Right forelimb (tissue), 1 donor: ENCODE measurements at regions not wholly inside any gene's neighbourhood (a gene's known extent, or its start where the extent isn't known, plus 50 kb on each side); places are given as distances from the start of the nearest gene placed in this dataset.

Source experiments
- DNase-seq: peaks from one replicate; pipeline ENCODE4 v3.0.0-alpha.2; 2018

DNA sequence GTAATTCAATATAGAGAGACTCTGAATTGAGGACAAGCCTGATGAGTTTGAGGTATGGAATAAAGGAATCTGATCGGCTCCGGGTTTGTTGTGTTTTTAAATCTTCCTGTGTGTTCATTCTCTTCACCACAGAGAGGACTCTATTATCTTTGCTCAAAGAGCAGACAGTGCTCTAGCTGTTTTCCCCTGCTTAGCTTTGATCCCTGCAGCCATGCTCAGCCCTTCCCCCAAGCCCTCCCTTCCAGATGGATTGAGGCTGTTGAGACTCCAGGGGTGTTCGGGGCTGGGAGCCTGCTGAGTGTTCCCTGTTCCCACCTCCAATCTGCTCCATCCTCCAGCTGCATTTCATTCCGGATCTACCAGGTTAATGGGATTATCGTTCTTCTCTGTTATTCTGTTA, 74.2 kb upstream of the CXADR start:
- DNase-seq, result no peak

DNA sequence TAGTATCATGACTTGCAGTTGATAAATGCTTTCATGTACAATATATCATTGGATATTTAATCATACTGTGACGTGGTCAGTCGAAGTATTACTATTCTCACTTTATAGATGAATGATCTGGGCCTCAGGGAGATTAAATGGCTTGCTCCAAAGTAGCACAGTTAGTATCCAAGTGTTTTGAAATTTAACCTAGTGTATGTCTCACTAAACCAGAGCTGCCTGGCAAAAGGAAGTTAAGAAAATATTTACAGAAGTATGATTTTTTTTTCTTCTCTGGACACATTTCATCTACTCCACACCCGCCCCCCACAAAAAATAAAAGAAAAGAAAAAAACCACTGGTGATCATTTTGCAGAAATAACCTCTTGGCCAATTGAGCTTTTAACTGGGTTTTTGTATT, 71.9 kb upstream of the CXADR start:
- DNase-seq, result no peak

DNA sequence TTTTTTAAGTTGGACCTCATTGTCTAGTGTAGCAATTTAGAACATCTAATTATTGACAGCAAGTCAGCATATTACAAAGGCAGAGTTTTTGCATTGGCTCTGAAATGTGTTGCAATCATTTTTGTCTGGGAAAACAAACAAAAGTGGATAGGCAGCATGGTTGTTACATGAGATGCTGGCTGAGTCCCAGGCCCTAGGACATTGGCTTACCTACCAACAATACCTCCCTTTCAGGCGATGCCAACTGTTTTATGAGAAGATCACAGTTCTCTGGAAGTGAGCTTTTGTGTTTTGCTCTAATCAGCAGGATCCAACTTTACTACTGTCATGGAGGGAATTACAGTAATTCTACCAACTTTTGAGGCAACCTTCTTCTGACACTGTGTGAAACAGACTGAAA, 71.5 kb upstream of the CXADR start:
- DNase-seq, result no peak

DNA sequence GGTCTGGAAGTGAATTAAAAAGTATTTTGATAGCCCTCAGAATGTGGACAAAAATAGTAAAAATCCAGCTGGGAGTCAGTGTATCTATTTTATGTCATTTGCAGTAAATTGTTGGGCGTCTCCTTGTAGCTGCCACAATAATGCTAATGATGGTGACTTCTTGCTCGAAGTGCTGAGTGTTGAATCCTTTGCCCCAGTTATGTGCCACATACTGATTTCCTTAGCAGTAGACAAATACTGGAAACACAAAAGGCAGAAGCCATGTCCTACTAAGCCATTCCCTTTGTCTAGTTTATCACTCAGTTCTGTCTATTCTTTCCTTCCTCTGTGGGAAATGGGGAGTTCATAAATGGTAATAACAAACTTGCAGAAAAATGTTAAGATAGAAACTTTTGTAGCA, 70.7 kb upstream of the CXADR start:
- no peak for DNase-seq

DNA sequence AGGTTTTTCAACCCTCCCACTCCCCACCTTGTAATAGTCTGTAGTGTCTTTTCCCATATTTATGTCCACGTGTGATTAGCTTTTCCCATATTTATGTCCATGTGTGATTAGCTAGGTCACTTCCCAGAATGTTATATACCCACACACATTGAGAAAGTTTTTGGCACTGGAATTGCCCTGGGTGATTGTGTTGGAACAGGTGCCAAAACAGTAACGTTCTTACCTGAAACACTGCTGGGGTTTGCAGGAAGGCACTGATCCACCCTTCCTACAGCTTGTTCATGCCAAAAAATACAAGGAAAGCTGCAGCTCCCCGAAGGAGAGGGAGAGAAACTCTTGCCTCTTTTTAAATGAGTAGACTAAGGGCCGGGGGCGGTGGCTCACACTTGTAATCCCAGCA, 68.0 kb upstream of the CXADR start:
- no peak for DNase-seq

DNA sequence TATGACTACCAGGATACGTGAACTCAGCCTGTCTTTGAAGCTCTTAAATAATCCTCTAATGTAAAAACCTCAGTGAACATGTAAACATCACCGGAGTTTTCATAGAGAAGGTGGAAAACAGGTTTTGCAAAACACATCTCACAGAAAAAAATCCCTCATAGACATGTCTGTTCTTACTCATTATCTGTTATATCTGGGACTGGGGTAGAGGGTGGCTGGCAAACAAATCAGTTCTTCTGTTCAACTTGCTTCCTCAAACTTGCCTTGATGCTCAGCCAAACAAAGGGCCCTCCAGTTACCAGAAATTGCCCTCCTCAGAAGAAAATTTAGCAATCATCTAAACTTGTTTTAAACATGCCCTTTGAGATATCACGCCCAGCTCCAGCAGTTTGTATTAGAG, 66.1 kb upstream of the CXADR start:
- no peak for DNase-seq

DNA sequence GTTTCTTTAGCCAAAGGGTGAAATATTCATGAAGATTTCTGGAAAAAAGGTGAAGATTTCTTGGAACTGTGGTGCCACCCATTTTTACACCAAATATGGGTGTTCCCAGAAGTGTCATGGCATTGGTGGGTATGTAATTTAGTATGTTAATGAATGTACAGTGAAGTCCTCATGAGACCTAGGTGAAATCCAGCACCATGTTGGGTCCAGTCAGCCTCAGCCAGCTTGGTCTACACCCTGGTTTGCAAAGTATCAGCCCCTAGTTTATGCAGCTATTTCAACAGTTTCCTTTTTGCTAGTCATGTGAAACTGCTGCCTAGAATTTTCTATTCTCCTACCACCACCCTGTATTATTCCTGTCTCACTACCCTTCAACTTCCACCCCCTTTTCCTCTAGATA, 63.1 kb upstream of the CXADR start:
- DNase-seq, result no peak

DNA sequence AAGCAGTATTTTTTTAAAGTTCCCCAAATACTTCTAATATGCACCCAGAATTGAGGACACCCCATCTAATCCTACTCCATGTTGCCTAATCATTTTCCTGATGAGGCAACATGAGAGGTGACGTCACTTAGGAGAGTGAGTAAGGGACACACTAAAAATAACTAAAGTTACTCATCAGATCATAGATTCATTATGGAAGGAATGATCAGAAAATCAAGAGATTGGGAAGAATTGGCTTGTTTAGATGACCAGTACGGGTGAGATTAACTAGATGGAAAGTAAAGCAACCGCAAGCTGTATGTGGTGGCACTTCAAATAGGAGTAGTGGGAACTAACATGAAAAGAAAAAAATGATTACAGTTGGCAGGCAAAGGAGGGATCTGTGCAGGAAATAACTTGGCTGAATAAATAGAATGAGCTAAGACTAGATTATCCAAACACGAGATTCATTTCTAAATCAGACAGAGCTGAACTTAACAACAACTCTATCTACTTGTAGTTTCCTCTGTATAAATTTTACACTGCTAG, 61.4 kb upstream of the CXADR start:
- no peak for DNase-seq

DNA sequence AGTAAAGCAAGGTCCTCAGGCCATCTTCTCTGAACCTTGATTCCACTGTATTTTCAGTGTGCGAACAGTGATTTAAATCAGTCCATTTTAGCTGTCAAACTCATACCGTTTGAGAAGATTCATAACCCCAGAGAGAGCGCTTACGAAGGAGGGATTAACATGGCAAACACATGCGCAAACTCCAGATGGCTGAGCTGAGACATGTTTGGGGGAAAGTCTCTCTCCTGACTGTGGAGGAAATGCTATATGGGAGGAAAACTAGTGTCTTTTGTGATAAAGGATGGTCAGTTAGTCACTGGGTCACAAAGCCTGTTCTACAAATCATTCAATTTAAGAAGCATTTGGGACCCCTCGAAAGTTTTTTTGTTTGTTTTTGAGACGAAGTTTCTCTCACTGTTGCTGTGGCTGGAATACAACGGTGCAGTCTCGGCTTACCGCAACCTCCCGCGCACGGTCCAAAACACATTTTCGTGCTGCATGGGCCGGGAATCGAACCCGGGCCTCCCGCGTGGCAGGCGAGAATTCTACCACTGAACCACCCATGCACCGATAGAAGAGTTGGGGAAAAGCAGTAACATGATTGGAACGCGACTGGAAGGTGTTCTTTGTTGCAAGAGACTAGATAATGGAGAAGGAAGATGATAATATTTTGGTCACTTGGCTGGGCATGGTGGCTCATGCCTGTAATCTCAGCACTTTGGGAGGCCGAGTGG, 58.4 kb upstream of the CXADR start:
- peak; percentile 72 for DNase-seq

DNA sequence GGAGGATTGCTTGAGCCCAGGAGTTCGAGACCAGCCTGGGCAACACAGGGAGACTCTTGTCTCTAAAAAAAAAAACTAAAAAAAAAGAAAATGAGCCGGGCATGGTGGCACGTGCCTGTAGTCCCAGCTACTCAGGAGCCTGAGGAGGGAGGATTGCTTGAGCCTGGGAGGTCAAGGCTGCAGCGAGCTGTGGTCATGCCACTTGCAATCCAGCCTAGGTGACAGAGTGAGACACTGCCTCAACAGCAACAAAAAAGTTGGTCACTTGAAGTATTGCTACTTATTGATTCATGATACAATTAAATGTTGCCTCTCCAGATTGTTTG, 57.9 kb upstream of the CXADR start:
- no peak for DNase-seq

DNA sequence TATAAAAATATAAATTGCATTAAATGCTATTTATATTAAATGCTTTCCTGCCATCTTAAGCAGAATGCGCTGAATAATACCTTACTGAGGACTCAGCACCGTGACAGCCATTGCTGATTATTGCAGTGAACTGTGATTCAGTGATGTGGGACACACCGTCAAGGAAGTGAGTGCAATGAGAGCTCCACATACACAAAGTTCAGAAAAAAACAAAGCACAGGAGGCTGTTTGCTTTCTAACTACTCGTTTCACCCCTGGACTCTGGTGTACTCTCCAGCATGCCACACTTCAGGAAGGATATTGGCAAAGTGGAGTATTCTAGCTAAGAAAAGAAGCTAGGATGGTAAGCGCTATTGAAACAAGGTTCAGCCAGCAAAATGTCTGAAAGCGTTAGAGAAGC, 57.4 kb upstream of the CXADR start:
- DNase-seq, result no peak

DNA sequence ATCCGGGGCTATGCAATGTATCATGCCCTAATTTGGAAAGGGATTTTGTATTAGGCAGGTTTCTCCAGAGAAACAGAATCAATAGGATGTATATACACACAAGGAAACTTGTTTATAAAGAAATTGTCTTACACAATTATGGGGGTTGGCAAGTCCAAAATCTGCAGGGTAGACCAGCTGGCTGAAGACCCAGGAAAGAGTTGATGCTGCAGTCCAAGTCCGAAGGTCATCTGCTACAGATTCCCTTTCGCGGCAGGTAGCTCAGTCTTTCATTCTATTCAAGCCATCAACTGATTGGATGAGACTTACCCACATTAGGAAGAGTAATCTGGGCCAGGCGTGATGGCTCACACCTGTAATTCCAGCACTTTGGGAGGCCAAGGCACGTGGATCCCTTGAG, 54.6 kb upstream of the CXADR start:
- DNase-seq, result no peak

DNA sequence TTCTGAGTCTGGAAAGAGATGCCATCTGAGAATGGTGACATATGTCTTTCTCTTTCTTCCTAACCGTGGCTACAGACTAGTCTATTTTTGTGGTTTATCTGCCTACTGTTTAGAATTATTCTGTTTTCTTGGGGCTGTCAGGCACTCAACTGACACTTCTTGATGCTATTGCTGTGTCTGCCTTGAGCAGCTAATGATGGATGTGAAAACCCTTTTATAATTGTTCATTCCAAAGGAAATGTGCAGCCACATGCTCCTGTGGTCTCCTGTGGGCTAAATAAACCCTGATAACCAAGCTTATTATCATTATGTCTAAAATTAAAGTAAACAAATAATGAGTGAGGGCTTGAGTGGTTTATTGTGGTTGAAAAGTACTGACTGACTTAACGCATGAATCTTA, 52.7 kb upstream of the CXADR start:
- no peak for DNase-seq

DNA sequence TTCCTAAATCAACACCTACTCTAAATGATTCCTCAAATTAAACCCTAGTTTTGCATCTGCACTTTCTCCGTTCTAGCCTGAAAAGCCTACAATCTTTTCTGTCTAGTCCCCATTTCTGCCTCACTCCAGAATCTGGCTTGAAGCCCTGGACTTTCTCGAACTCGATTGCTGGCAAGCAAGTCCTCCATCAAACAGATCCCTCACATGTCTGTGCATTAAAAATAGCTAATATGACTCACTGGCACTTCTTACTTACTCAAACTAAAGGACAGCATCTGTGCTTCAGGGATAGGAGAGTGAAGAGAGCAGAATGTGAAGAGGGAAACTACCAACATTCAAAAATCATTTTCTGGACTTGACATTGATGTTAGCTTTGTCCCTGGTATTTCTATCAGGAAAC, 51.8 kb upstream of the CXADR start:
- no peak for DNase-seq

DNA sequence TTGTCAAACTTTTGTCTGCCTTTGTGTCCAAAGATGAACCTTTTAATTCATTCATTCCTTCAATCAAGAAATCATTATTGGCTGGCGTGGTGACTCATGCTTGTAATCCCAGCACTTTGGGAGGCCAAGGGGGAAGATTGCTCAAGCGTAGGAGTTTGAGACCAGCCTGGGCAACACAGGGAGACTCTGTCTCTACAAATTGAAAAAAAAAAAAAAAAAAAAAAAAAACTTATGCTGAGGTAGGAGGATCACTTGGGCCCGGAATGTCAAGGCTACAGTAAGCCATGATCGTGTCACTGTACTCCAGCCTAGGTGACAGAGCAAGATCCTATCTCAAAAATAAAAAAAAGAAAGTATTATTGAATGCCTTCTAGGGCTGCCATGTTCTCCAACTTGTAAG, 51.3 kb upstream of the CXADR start:
- DNase-seq, result no peak

DNA sequence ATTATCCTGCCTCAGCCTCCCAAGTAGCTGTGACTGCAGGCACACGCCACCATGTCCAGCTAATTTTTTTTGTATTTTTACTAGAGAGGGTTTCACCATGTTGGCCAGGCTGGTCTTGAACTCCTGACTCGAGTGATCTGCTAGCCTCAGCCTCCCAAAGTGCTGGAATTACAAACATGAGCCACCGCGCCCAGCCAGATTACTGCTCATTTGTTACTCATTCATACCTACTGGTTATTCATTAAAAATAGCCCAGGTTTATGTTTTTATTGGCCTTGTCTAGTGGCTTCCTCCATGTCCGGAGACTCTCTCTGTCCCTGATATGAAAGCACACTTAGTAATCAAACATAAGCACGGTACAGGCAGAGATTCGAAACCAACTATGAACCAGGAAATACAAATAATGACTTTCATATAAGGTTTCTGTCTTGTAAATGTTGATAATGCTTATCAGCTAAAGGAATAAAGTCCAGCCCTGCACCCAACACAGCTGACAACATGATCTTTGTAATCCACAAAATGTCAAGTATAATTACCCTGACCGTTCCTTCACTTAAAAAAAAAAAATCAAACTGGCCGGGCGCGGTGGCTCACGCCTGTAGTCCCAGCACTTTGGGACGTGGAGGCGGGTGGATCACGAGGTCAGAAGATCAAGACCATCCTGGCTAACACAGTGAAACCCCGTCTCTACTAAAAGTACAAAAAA, 50.4 kb upstream of the CXADR start:
- no peak for DNase-seq
